SH-SY5Y (cell line): ENCODE measurements at regions not wholly inside any gene's neighbourhood (a gene's known extent, or its start where the extent isn't known, plus 50 kb on each side); places are given as distances from the start of the nearest gene placed in this dataset.

Experiments
- GATA2 ChIP-seq: IDR thresholded peaks from 2 replicates; pipeline ENCODE4 v1.6.1; 2011; ENCODE audit warnings: mild to moderate bottlenecking, low read depth, low read length
- GATA3 ChIP-seq: IDR thresholded peaks from 2 replicates; pipeline ENCODE4 v1.6.1; 2011; ENCODE audit warnings: low read depth, mild to moderate bottlenecking, low read length, moderate library complexity

DNA sequence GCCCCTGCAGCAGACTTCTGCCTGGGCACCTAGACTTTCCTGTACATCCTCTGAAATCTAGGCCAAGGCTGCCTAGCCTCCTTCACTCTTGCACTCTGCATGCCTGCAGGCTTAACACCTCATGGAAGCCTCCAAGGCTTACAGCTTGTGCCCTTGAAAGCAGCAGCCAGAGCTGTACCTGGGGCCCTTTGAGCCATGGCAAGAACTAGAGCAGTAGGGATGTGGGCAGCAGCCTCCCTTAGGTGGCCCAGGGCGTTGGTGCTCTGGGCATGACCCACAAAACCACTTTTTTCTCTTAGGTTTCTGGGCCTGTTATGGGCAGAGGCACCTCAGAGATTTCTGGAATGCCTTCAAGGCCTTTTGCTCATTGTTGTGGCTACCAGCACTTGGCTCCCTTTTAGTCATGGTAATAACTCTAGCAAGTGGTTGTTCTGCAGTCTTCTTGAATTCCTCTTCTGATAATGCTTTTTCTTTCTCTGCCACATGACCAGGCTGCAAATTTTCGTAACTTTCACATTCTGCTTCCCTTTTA lies 606.2 kb downstream of the TLE4 start:
- no peak for TF ChIP-seq GATA2
- TF ChIP-seq GATA3: no peak
